CD8-positive, alpha-beta memory T cell (primary cell): ENCODE measurements at regions not wholly inside any gene's neighbourhood (a gene's known extent, or its start where the extent isn't known, plus 50 kb on each side); places are given as distances from the start of the nearest gene placed in this dataset.
"Not testable (repeated sequence)": the region's sequence is repeated elsewhere in the genome, so short reads cannot be mapped to it uniquely, and the experiment has no call there.

Source experiments
- CTCF ChIA-PET: fragments of 350-600 bp; sonication (Branson Sonifier 250); formaldehyde crosslinking; loops from one replicate; lab custom pipeline; 2021; ENCODE audit warnings: antibody characterized with exemption; lab: Charles Lee
- POLR2A ChIA-PET: fragments of 350-600 bp; sonication (Branson Sonifier 250); formaldehyde crosslinking; loops from one replicate; lab custom pipeline; 2021; ENCODE audit warnings: antibody characterized with exemption; lab: Charles Lee
- DNase-seq, 5 donors: peaks; one replicate each; pipeline versions ENCODE4 v3.0.0 to v3.0.0-alpha.2; 2020 to 2022; ENCODE audit warnings: mixed read lengths in 1 of 5
- H3K27ac ChIP-seq: one replicate; pipeline ENCODE4 v1.7.0; 2013; ENCODE audit warnings: low read depth, mild to moderate bottlenecking, low read length, moderate library complexity
- H3K27me3 ChIP-seq: 2 replicates; pipeline ENCODE4 v1.7.0; 2013; ENCODE audit warnings: low read length, mild to moderate bottlenecking; ENCODE audit not compliant: insufficient read depth, poor library complexity, severe bottlenecking
- H3K36me3 ChIP-seq: 2 replicates; pipeline ENCODE4 v1.7.0; 2013; ENCODE audit warnings: mild to moderate bottlenecking, low read length, moderate library complexity; ENCODE audit not compliant: insufficient read depth
- H3K4me1 ChIP-seq: 2 replicates; pipeline ENCODE4 v1.7.0; 2013; ENCODE audit warnings: mild to moderate bottlenecking, low read length, moderate library complexity; ENCODE audit not compliant: insufficient read depth
- H3K4me3 ChIP-seq: 2 replicates; pipeline ENCODE4 v1.7.0; 2013; ENCODE audit warnings: mild to moderate bottlenecking, low read length
- H3K9me3 ChIP-seq: 2 replicates; pipeline ENCODE4 v1.7.0; 2013; ENCODE audit warnings: mild to moderate bottlenecking, low read length
- H3K27ac Mint-ChIP-seq, 8 donors: one replicate each; pipeline ENCODE4 v1.8.0; 2020 to 2021; ENCODE audit warnings: mixed read lengths in 8 of 8, mild to moderate bottlenecking in 6 of 8, inconsistent platforms in 3 of 8, moderate library complexity in 3 of 8
- H3K27me3 Mint-ChIP-seq, 2 donors: one replicate each; pipeline ENCODE4 v1.8.0; 2020 to 2021; ENCODE audit warnings: mixed read lengths in 2 of 2, mild to moderate bottlenecking in 1 of 2, moderate library complexity in 1 of 2
- H3K36me3 Mint-ChIP-seq, 3 donors: one replicate each; pipeline ENCODE4 v1.8.0; 2020 to 2021; ENCODE audit warnings: mixed read lengths in 3 of 3, inconsistent platforms in 1 of 3, mild to moderate bottlenecking in 1 of 3
- H3K4me1 Mint-ChIP-seq, 3 donors: one replicate each; pipeline ENCODE4 v1.8.0; 2020 to 2021; ENCODE audit warnings: mixed read lengths in 3 of 3, inconsistent platforms in 1 of 3, mild to moderate bottlenecking in 1 of 3
- H3K4me3 Mint-ChIP-seq, 7 donors: one replicate each; pipeline ENCODE4 v1.8.0; 2020 to 2021; ENCODE audit warnings: mixed read lengths in 7 of 7, mild to moderate bottlenecking in 6 of 7, moderate library complexity in 4 of 7, inconsistent platforms in 2 of 7
- H3K9me3 Mint-ChIP-seq, 5 donors: one replicate each; pipeline ENCODE4 v1.8.0; 2020 to 2022; ENCODE audit warnings: mixed read lengths in 5 of 5, mild to moderate bottlenecking in 3 of 5, moderate library complexity in 2 of 5, inconsistent platforms in 1 of 5

GRCh38 chr4:148649652-148650331, 207.6 kb upstream of the NR3C2 start:
- H3K4me3 Mint-ChIP-seq, result no peak overlapping the region
- ChIA-PET CTCF (no interaction called here), POLR2A (no interaction called here)
- Histone ChIP-seq H3K4me3 (no peak overlapping the region), H3K9me3 (no peaks in the 10 kb centered on the region), H3K36me3 (no peaks in the 10 kb centered on the region), H3K27ac (no peak overlapping the region), H3K27me3 (no peaks in the 10 kb centered on the region), H3K4me1 (no peaks in the 10 kb centered on the region)
- no peaks in the 10 kb centered on the region for H3K4me1 Mint-ChIP-seq
- H3K9me3 Mint-ChIP-seq, result peaks cover 0 to 3% (median 0%) of the 10 kb centered on the region in 5 donors
- DNase-seq, result no peak
- peaks cover 0 to 4% (median 0%) of the 10 kb centered on the region in 3 donors for H3K36me3 Mint-ChIP-seq
- H3K27ac Mint-ChIP-seq, result no peak overlapping the region
- peaks cover 0 to 3% of the 10 kb centered on the region in 2 donors for H3K27me3 Mint-ChIP-seq

GRCh38 chr4:148643851-148644250, 201.6 kb upstream of the NR3C2 start:
- POLR2A ChIA-PET, result no interaction called here
- Histone ChIP-seq H3K36me3 (no peaks in the 10 kb centered on the region), H3K4me3 (no peak overlapping the region), H3K27me3 (no peaks in the 10 kb centered on the region), H3K4me1 (no peaks in the 10 kb centered on the region), H3K9me3 (no peaks in the 10 kb centered on the region), H3K27ac (no peak overlapping the region)
- Mint-ChIP-seq H3K27me3 (peaks cover 0 to 3% of the 10 kb centered on the region in 2 donors), H3K36me3 (peaks cover 0 to 4% (median 0%) of the 10 kb centered on the region in 3 donors), H3K4me3 (no peak overlapping the region), H3K9me3 (peaks cover 3 to 10% (median 4%) of the 10 kb centered on the region in 5 donors), H3K27ac (no peak overlapping the region), H3K4me1 (no peaks in the 10 kb centered on the region)
- DNase-seq, result no peak
- CTCF ChIA-PET, result no interaction called here

GRCh38 chr4:148642907-148643306, 200.7 kb upstream of the NR3C2 start:
- Mint-ChIP-seq H3K27ac (no peak overlapping the region), H3K4me3 (no peak overlapping the region), H3K36me3 (peaks cover 0 to 4% (median 0%) of the 10 kb centered on the region in 3 donors), H3K9me3 (peaks cover 4 to 13% (median 10%) of the 10 kb centered on the region in 5 donors), H3K4me1 (no peaks in the 10 kb centered on the region), H3K27me3 (no peaks in the 10 kb centered on the region)
- no peak overlapping the region for H3K27ac ChIP-seq
- ChIA-PET CTCF (no interaction called here), POLR2A (no interaction called here)
- no peak overlapping the region for H3K4me3 ChIP-seq
- no peaks in the 10 kb centered on the region for H3K27me3 ChIP-seq
- no peaks in the 10 kb centered on the region for H3K36me3 ChIP-seq
- no peak for DNase-seq
- H3K4me1 ChIP-seq, result no peaks in the 10 kb centered on the region
- H3K9me3 ChIP-seq, result no peaks in the 10 kb centered on the region

- H3K9me3 ChIP-seq, H3K27ac Mint-ChIP-seq: not testable (repeated sequence)
Observed at GRCh38 chr4:148638079-148638478, 195.9 kb upstream of the NR3C2 start.

GRCh38 chr4:148637453-148637852, 195.2 kb upstream of the NR3C2 start:
- DNase-seq, H3K4me1 ChIP-seq, POLR2A ChIA-PET, H3K27ac ChIP-seq, H3K4me3 ChIP-seq, CTCF ChIA-PET, H3K27ac Mint-ChIP-seq, H3K4me3 Mint-ChIP-seq, H3K27me3 Mint-ChIP-seq, H3K27me3 ChIP-seq, H3K9me3 ChIP-seq, H3K36me3 ChIP-seq, H3K4me1 Mint-ChIP-seq: not testable (repeated sequence)
- H3K9me3 Mint-ChIP-seq, result peaks cover 10 to 31% (median 21%) of the 10 kb centered on the region in 5 donors
- H3K36me3 Mint-ChIP-seq, result peaks cover 2 to 13% (median 3%) of the 10 kb centered on the region in 3 donors

More at GRCh38 chr4:148638079-148638478, 195.9 kb upstream of the NR3C2 start:
- H3K27ac ChIP-seq, POLR2A ChIA-PET, H3K4me3 ChIP-seq, H3K4me1 Mint-ChIP-seq, CTCF ChIA-PET, H3K36me3 ChIP-seq, H3K4me3 Mint-ChIP-seq, H3K27me3 Mint-ChIP-seq, DNase-seq, H3K4me1 ChIP-seq, H3K27me3 ChIP-seq: not testable (repeated sequence)
- Mint-ChIP-seq H3K9me3 (peaks cover 10 to 31% (median 21%) of the 10 kb centered on the region in 5 donors), H3K36me3 (peaks cover 2 to 13% (median 3%) of the 10 kb centered on the region in 3 donors)

GRCh38 chr4:148634476-148634875, 192.3 kb upstream of the NR3C2 start:
- no peak overlapping the region for H3K27ac ChIP-seq
- ChIA-PET POLR2A (no interaction called here), CTCF (no interaction called here)
- H3K36me3 ChIP-seq, result no peaks in the 10 kb centered on the region
- Mint-ChIP-seq H3K27me3 (peaks cover 3% of the 10 kb centered on the region in 2 donors), H3K27ac (no peak overlapping the region), H3K9me3 (peaks cover 8 to 29% (median 21%) of the 10 kb centered on the region in 5 donors), H3K36me3 (peaks cover 2 to 13% (median 3%) of the 10 kb centered on the region in 3 donors), H3K4me3 (no peak overlapping the region), H3K4me1 (no peaks in the 10 kb centered on the region)
- H3K9me3 ChIP-seq, result no peaks in the 10 kb centered on the region
- no peak for DNase-seq
- no peak overlapping the region for H3K4me3 ChIP-seq
- no peaks in the 10 kb centered on the region for H3K4me1 ChIP-seq
- H3K27me3 ChIP-seq, result no peaks in the 10 kb centered on the region

GRCh38 chr4:148633720-148634119, 191.5 kb upstream of the NR3C2 start:
- no peak overlapping the region for H3K27ac ChIP-seq
- H3K36me3 Mint-ChIP-seq, result peaks cover 2 to 13% (median 3%) of the 10 kb centered on the region in 3 donors
- CTCF ChIA-PET, result no interaction called here

GRCh38 chr4:148632476-148632875, 190.3 kb upstream of the NR3C2 start:
- H3K4me1 Mint-ChIP-seq, result no peaks in the 10 kb centered on the region

More at GRCh38 chr4:148633720-148634119, 191.5 kb upstream of the NR3C2 start:
- POLR2A ChIA-PET, result no interaction called here
- H3K27me3 ChIP-seq, result no peaks in the 10 kb centered on the region
- no peaks in the 10 kb centered on the region for H3K9me3 ChIP-seq
- no peak overlapping the region for H3K4me3 ChIP-seq
- no peaks in the 10 kb centered on the region for H3K36me3 ChIP-seq
- H3K4me1 ChIP-seq, result no peaks in the 10 kb centered on the region
- H3K9me3 Mint-ChIP-seq, result peaks cover 7 to 25% (median 17%) of the 10 kb centered on the region in 5 donors
- no peaks in the 10 kb centered on the region for H3K4me1 Mint-ChIP-seq
- H3K27ac Mint-ChIP-seq, result no peak overlapping the region
- H3K4me3 Mint-ChIP-seq, result no peak overlapping the region
- peaks cover 3% of the 10 kb centered on the region in 2 donors for H3K27me3 Mint-ChIP-seq
- DNase-seq, result no peak

More at GRCh38 chr4:148632476-148632875, 190.3 kb upstream of the NR3C2 start:
- H3K4me3 ChIP-seq, result no peak overlapping the region
- H3K27ac ChIP-seq, result no peak overlapping the region
- H3K27me3 Mint-ChIP-seq, result peaks cover 3% of the 10 kb centered on the region in 2 donors
- no peak overlapping the region for H3K27ac Mint-ChIP-seq
- no peaks in the 10 kb centered on the region for H3K27me3 ChIP-seq
- no peak for DNase-seq
- H3K9me3 Mint-ChIP-seq, result peaks cover 3 to 17% (median 13%) of the 10 kb centered on the region in 5 donors
- no peaks in the 10 kb centered on the region for H3K4me1 ChIP-seq
- no peak overlapping the region for H3K4me3 Mint-ChIP-seq
- H3K36me3 ChIP-seq, result no peaks in the 10 kb centered on the region
- H3K9me3 ChIP-seq, result no peaks in the 10 kb centered on the region
- CTCF ChIA-PET, result no interaction called here
- H3K36me3 Mint-ChIP-seq, result peaks cover 2 to 13% (median 3%) of the 10 kb centered on the region in 3 donors
- POLR2A ChIA-PET, result no interaction called here
